GM18868 (cell line): ENCODE measurements at regions not wholly inside any gene's neighbourhood (a gene's known extent, or its start where the extent isn't known, plus 50 kb on each side); places are given as distances from the start of the nearest gene placed in this dataset.

ENCODE experiments used
- ATAC-seq: cut with Tn5 transposase; IDR thresholded peaks from one replicate; pipeline ENCODE4 v1.9.1; 2021; ENCODE audit warnings: mild to moderate bottlenecking, moderate library complexity; ENCODE audit not compliant: unreplicated experiment

DNA sequence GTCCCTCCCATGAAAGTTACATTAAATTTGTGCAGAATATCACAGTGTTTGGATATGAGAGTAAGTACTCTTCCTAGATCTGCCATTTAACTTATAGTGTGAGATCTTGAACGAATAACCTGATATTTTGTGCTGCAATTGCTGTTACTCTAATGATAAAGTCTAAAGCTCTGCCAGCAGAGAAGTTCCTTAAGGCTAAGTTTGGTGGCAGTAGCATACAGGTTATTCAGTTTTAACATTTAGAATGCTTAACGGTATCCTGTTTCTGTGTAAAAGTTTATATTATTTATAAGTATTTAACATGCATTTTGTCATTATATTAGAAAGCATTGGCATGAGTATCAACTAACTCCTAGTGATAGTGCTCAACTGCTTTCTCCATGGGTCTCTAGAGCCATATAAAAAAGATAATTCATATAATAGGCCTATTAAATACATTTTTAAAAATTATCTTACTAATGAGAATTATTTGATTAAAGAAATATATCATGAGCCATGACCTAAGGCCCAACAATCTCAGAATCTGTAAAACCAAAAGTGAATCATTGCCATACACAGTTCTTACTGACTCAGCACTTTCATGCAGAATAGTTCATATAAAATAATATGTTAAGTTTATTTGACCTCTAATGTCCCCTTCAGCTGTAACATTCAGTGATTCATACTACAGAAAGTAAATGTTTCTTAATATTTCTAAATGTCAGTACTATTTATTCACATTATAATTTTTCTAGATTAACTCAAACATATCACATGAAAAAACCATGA, 1058.6 kb downstream of the TRHDE start:
- no peak for ATAC-seq

DNA sequence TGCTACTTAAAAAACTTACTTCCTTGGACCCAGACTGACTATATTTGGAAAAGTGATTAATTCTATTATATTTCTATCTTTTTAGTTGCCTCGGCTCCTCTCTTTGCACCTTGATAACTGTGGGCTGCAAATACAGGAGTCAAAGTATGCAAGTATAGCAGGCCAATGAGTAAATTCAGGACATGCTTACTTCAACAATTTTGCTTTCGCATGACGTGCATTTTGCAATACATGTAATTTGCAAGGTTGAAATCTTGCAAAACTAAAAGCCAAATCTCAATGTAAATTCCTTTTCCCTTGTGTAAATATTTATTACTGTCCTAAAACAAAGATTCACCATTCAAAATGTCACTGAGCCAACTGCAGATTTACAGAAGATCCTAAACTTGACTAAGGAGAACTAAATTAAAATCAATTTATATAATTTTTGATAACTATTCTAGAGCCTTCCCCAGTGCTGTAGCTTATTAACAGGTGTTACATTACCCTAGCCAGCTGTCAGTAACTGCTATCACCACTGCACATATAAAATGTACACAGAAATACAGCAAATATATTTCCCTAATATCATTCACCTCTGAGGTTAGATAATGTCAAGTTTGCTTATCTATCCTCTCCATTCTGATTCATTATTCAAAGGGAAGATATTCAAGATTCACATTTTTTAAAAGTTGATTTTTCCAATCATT, 1069.5 kb downstream of the TRHDE start:
- ATAC-seq, result no peak

DNA sequence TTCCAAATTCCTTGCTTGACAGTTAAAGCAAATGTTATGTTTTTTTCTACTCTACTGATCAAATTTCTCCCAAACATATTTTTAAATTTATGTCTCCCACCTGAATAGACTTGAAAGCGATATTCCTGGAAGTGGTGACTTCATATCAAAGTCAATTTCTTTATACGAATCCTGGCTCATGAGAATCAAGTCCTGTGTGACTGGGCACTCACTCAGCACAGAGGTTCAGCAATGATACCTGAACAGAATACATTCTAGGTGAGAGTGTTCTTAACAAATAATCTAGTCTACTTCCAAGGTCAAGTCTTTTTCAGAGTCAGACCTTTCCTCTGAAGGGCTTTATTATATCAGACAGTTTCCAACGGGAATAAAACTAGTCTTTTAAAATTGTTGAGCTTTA, 1070.6 kb downstream of the TRHDE start:
- no peak for ATAC-seq

DNA sequence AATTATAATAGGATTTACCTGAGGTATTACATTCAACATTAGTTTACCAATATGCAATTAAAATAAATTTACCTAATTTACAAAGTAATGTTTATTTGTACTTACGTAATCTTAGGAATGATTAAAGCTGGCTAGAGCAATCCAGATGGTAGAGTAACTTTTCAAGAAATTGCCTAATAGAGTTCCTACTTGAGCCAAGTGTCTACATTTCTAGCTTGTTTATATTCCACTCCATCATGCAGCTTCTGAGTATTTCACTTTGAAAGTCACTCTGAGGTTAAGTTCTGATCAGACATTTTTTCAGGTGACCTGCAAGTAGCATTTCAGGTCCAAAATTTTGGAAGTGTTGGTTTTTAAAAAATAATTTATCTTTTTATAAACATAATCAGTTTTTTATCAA, 1080.7 kb downstream of the TRHDE start:
- ATAC-seq, result no peak

DNA sequence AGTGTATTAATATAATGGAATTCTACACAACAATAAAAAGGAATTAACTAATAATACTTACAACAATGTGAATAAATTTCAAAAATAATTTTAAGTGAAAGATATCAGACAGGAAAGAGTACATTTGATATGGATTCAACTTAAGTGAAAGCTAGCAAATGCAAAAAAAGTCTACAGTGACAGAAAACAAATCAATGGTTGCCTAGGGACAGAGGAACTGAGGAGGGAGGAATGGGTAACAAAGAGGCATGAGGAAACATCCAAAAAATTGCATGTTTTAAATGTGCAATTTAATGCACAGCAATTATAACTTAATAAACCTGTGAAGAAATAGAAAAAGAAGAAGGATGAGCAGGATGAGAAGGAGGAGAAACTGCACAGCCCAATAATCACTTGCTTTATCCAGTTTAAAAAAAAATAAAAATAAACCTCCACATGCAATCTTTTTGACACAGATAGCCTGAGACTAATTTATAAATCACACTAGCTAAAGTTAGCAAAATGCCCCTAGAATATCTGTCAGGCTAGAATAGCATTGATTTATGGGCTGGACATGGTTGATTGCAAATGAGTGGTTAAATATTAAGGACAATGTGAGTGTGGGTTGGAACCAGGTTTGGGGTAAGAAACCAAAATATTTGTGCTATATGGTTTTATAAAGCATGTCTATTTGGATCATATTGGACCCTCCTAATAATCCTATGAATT, 1089.1 kb downstream of the TRHDE start:
- ATAC-seq, result no peak

DNA sequence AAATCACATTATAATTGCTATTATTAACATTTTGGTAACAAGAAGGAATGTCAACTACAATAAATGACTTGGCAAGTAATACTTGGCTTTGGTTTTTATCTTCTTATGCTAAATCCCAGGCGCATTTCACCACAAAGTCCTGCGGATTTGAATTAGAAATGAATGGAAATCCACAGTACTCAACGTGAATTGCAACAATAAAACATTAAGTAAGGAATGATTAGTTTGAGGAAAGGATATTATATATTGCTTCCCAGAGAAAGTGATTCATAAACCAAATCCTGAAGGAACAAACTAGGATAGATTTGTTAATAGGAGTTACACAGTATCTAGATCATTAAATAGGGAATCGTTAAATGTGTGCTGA, 1089.7 kb downstream of the TRHDE start:
- ATAC-seq, result no peak

DNA sequence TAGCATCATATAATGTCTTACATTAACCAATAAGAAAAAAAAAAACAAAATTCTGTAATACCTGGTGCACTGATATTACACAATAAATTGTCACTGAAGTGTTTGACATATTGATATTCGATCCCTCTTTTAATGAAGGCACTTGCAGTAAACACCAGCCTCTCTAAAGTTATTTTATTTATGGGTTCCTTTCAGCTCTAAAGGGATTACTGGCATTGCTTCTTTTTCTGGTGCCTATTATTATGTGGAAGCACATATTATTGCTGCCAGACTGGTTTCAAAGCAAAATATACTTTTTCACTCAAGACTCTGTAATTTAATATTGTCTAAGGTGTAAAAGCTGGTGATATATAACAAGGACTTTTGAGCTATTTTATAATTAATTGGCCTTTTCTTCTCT, 1090.5 kb downstream of the TRHDE start:
- ATAC-seq, result no peak

DNA sequence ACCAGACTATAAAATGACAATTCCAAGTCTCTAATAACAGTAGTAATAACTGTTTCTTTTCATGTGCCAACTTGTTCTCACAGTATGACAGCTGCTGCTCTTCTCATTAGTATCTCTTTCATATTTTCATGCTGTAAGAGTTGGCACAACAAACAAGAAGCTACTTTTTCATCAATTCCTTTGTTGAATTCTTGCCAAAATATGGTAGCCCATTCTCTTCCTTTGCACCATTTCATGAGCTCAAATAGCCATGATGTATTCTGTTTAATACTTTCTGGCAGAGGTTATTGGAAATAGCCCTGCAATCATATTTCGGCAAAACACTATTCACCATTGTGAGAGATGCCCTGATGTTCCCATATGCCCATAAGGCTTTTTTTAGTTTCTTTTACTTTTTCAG, 1100.7 kb downstream of the TRHDE start:
- ATAC-seq, result no peak

DNA sequence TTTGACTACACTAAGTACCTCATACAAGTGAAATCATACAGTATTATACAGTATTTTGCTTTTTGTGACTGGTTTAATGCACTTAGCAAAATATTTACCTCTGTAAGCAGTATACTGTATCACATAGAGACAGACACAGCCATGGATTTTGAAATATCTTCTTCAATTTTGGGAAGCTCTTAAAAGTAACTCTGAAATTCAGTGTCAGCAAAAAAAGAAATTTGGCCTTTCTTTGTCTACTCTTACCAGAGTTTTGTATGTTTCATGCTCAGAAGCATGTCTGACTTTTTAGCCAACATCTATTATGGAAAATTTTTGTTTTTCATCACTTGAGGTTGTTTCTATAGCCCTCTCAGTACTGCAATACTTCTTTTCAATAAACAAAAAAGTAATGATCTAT, 1102.2 kb downstream of the TRHDE start:
- ATAC-seq, result no peak

DNA sequence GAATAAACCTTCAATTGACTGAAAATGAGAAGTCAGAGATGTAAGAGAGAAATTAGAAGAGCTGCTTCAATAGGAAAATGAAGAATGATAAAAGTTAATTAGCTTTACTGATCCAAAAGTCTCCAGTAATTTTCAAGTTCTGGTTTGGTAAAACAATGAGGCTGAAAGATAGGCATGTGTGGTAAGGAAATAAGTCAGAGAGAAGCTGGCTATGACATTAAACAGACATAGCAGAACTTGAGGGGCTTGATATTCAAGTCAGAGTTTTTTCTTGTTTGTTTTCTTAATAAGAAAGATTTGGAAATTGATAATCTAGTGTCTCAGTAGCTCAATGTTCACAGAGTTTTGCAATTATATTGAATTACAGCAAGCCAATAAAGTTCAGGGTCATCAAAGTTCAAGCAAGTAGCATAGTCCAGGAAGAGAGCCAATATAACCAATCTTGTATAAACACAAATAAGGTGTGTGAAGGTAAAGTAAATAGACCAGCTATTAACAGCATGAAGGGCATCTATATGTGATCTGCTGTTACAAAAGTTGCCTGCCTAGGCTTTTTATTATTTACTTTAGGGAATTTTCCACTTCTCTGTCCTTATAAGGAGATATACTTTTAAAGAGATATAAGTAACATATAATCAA, 1111.5 kb downstream of the TRHDE start:
- no peak for ATAC-seq

DNA sequence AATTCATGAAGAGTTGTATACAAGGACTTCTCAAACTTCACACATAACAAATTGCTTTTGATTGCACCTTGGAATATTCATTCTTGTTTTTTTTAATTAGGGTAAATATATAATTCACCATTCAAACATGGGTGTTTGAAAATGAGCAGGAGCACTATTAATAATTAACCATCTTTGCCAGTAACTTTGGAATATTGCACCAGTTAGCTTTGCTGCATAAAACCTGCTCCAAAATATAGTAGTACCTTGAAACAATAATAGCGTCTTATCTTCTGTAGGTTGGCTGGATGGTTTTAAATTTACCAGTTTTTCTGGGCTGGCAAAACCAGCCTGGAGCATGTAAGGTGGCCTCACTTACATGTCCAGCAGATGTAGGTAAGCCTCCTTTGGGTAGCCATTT, 1112.4 kb downstream of the TRHDE start:
- no peak for ATAC-seq

DNA sequence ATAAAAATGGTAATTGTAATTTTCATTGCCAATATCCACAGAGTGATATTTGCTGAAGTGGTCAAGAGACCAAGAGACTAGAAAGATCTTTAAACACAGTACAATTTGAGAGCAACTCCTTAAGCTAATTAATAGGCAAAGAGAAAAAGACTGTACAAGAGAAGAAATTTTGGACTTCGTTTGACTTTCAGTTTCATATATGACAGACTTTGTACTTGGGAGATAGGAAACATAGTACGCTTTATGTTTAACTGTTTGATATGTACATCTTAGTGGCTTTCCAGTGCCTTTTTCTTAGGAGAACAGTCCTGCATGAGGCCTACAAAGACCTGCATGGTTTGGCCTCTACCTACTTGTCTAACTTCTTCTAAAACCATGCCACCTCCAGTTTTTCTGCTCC, 1118.1 kb downstream of the TRHDE start:
- ATAC-seq, result no peak

DNA sequence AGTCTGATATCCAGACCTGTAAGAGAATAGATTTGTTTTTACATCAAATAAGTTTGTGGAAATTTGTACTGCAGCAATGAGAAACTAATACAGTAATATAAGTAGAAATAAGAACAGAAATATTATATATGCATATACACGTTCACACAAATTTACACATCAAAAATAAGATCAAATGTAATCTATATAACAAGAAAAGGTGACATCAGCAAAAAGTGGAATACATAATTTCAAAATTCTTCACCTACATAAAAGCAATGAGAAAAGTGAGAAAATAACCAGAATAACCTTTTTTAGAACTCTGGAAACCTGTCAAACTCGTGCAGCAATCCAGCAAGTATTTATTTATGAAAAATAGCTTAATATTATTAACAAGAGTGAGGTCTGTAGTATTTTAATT, 1124.6 kb upstream of the ATXN7L3B start:
- ATAC-seq, result no peak

DNA sequence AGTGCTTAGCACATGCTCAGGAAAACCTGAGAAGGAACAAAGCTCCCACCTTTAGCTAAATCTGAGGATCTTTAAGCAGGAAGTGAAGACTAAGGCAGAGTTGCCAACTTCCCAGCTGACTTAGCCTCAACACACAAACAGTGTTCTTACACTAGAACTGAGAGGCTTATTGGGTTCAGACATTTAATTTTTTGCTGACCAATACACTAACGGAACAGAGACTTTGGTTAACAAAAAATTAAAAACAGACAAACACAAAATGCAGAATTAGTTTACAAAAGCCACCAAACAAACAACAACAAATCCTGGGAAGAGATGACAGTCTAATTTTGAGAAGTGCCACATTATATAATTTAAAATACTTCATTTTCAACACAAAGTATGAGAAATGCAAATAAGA, 1123.7 kb upstream of the ATXN7L3B start:
- ATAC-seq, result no peak

DNA sequence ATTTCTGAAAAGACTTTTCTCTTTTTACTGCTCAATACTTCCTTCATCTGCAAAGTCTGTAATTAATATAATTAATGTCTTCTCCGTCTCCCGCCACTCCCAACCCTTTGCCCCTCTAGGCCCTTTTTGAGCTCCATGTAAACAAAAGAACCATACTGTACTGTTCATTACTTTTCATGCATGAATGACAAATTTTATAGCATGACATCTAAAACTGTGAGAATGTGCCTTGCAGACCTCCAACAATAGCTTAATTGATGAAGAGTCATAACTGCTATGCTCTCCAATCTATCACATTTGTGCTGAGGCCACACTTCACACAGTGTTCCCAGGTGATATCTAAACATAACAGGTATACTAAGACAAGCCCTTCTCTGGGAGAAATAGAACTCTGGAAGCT, 1122.7 kb upstream of the ATXN7L3B start:
- ATAC-seq, result no peak

DNA sequence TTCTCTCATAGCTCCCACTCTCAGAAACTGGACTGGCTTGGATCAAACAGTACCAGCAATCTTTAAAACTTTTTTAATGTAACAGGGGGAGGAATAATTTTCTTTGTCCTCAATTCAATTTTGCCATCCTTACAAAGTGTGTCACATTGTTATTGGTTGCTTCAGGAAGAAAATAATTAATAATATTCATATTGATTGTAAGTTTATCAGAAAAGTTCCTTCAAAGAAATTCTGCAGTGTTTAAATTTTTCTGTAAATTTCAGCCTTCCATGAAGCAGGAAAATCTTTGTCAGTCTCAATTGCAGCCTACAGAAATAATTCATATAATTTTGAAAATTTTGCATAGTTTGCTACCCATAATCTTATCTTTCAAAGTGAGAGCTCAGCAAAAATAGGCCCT, 1119.1 kb upstream of the ATXN7L3B start:
- no peak for ATAC-seq

DNA sequence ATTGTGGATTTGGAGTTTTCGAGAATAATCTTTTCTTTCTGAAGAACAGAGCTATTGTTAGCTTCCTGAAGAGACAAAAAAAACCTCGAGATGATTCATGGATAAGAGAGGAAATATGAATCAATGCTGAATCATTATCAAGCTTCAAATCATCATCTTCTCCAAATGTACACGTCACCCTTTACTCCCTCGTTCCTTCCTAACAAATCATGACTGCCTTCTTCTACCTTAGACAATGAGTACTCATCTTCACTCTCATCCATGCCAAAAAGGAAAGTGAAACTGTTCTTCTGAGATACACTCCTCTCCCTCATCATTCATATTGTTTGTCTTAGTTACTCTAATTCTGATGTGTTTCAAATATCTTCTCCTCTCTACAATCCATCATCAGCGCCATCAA, 1115.8 kb upstream of the ATXN7L3B start:
- peak; percentile 82 for ATAC-seq

DNA sequence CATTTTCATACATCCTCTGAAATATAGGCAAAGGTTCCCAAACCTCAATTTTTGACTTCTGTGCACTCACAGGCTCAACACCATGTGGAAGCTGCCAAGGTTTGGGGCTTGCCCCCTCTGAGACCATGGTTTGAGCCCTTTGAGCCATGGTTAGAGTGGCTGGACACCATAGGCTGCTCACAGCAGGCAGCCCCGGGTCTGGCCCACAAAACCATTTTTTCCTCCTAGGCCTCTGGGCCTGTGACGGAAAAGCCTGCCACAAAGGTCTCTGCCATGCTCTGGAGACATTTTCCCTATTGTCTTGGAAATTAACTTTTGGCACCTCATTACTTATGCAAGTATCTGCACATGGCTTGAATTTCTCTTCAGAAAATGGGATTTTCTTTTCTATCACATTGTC, 1113.2 kb upstream of the ATXN7L3B start:
- no peak for ATAC-seq

DNA sequence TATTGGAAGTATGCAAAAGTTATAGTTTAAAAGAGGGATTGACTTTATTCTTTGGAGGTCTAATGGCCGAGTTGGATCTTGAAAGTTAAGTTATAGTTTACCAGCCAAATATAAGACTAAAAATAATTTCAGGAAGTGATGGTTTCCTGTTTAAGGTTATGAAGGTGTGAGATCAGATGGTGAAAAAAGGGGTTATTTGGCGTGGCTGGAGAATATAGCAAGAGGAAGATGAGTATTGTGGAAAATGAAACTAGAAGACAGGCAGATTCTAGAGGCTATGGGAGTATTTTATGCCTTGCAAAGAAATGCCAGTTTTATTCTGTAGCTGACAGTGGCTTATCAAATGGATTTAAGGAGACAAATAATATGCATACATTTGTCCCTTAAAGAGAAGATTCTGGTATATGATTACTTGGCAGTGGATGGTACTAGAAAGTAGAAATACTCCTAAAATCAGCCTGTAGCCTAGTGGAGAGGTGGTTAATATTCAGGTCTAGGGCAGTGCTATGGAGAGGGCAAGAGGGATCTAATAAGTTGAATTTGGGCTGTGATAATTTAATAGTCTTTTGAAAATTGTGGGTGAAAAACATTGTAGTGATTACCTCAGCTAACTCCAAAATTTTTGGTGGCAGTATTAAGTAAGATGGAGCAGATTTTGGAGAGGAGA, 1091.8 kb upstream of the ATXN7L3B start:
- peak; percentile 90 for ATAC-seq

DNA sequence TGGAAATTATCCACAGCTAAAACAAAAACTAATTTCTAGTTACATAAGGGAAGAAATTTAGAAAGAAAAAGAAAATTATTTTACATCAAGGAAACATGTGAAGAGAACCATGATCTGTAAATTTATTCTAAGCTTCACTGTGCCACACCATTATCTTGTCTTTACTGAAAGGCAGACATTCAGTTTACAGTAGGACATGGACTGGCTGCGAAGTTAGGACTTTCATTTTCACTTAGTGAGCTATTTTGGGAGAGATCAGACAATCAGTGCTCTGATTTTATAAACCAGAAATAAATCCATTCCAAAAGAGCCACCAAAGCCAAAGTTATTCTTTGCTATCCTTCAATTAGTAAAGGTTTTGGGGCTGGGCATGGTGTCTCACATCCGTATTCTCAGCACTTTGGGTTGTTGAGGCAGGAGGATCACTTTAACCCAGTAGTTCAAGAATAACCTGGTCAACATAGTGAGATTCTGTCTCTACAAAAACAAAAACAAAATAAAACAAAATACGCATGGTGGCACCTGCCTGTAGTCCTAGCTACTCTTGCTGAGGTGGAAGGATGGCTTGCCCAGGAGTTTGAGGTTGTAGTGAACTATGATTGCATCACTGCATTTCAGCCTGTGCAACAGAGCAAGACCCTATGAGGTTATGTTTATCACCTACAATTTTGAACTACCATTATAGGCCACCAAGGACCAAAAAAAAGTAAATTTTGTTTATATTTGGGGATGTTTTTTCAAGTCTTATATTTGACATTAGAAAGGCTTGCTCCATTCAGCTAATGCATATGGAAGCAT, 1084.8 kb upstream of the ATXN7L3B start:
- peak; percentile 69 for ATAC-seq
